GM12891 (cell line): ENCODE measurements at regions not wholly inside any gene's neighbourhood (a gene's known extent, or its start where the extent isn't known, plus 50 kb on each side); places are given as distances from the start of the nearest gene placed in this dataset.
"Not testable (repeated sequence)": the region's sequence is repeated elsewhere in the genome, so short reads cannot be mapped to it uniquely, and the experiment has no call there.

Experiments used
- POLR2A ChIP-seq: IDR thresholded peaks from 2 replicates; pipeline ENCODE4 v1.6.1; 2011; ENCODE audit warnings: low read depth, low read length, control low read depth
- POLR2AphosphoS5 ChIP-seq: IDR thresholded peaks from 2 replicates; pipeline ENCODE4 v1.6.1; 2011; ENCODE audit warnings: low read depth, low read length, control low read depth
- POU2F2 ChIP-seq: IDR thresholded peaks from 2 replicates; pipeline ENCODE4 v1.6.1; 2011; ENCODE audit warnings: low read depth, mild to moderate bottlenecking, control low read depth, low read length, moderate library complexity
- SPI1 ChIP-seq: IDR thresholded peaks from 2 replicates; pipeline ENCODE4 v1.6.1; 2011; ENCODE audit warnings: low read depth, low read length, control low read depth

DNA sequence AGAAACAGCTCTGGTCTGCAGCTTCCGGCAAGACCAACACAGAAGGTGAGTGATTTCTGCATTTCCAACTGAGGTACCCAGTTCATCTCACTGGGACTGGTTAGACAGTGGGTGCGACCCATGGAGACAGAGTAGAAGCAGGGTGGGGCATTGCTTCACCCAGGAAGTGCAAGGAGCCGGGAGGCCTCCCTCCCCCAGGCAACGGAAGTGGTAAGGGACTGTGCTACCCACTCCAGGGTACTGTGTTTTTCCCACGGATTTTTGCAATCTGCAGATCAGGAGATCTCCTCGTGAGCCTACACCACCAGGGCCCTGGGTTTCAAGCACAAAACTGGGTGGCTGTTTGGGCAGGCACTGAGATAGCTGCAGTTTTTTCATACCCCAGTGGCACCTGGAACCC, 929.9 kb downstream of the SLITRK1 start:
- TF ChIP-seq POLR2AphosphoS5, POLR2A, SPI1, POU2F2: not testable (repeated sequence)
